IMR-90 (cell line): ENCODE measurements at regions not wholly inside any gene's neighbourhood (a gene's known extent, or its start where the extent isn't known, plus 50 kb on each side); places are given as distances from the start of the nearest gene placed in this dataset.

Experiments
- ATAC-seq: fragments of 200-7000 bp; cut with Tn5 transposase; 2 replicates; pipeline ENCODE4 v1.9.1; 2020; ENCODE audit warnings: low read depth, mild to moderate bottlenecking, moderate library complexity
- BruUV-seq: library from RNA; stranded (reverse); fragments of 400-500 nt; replicated peaks from 2 replicates; lab custom pipeline; 2021; lab: Mats Ljungman, UMichigan
- CTCF ChIA-PET: fragments of 300-600 bp; formaldehyde crosslinking; extraction: SDS; loops from one replicate; lab custom pipeline; 2021; ENCODE audit warnings: antibody characterized with exemption; lab: Yijun Ruan, JAX
- POLR2A ChIA-PET: fragments of 300-600 bp; sonication (Branson Sonifier 250); formaldehyde crosslinking; loops from one replicate; lab custom pipeline; 2022; ENCODE audit warnings: antibody characterized with exemption; ENCODE audit not compliant: unreplicated experiment; lab: Charles Lee
- DNase-seq: peaks from one replicate; pipeline ENCODE4 v3.0.0; 2013
- H2AFZ ChIP-seq: replicated peaks from 2 replicates; pipeline ENCODE3; 2013; ENCODE audit warnings: low read length, mild to moderate bottlenecking; ENCODE audit not compliant: poor library complexity
- H2AK5ac ChIP-seq: 2 replicates; pipeline ENCODE4 v1.6.1; 2013; ENCODE audit warnings: low read depth, low read length, inconsistent platforms
- H2AK9ac ChIP-seq: replicated peaks from 2 replicates; pipeline ENCODE3; 2013; ENCODE audit warnings: mild to moderate bottlenecking, low read depth, low read length, moderate library complexity; ENCODE audit not compliant: poor library complexity
- H2BK120ac ChIP-seq: 2 replicates; pipeline ENCODE4 v1.6.1; 2013; ENCODE audit warnings: low read depth, low read length, inconsistent platforms
- H2BK15ac ChIP-seq: 3 replicates; pipeline ENCODE4 v1.6.1; 2013; ENCODE audit warnings: low read depth, low read length, inconsistent platforms
- H2BK20ac ChIP-seq: 2 replicates; pipeline ENCODE4 v1.6.1; 2013; ENCODE audit warnings: low read depth, mild to moderate bottlenecking, inconsistent platforms, low read length, moderate library complexity
- H2BK5ac ChIP-seq: 2 replicates; pipeline ENCODE4 v1.6.1; 2013; ENCODE audit warnings: mild to moderate bottlenecking, low read depth, low read length, inconsistent platforms; ENCODE audit not compliant: poor library complexity, severe bottlenecking
- H3K14ac ChIP-seq: replicated peaks from 2 replicates; pipeline ENCODE4 v1.6.1; 2013; ENCODE audit warnings: low read depth, low read length, inconsistent platforms
- H3K18ac ChIP-seq: 2 replicates; pipeline ENCODE4 v1.6.1; 2013; ENCODE audit warnings: low read depth, low read length, control low read depth
- H3K23ac ChIP-seq: 2 replicates; pipeline ENCODE4 v1.6.1; 2013; ENCODE audit warnings: low read depth, low read length, inconsistent platforms
- H3K27ac ChIP-seq: 2 replicates; pipeline ENCODE4 v1.5.1; 2013; ENCODE audit warnings: mild to moderate bottlenecking, control low read depth, low read length; ENCODE audit not compliant: insufficient read depth
- H3K27me3 ChIP-seq: 2 replicates; pipeline ENCODE4 v1.6.1; 2013; ENCODE audit warnings: low read length; ENCODE audit not compliant: control insufficient read depth, insufficient read depth
- H3K36me3 ChIP-seq: 2 replicates; pipeline ENCODE4 v1.6.1; 2013; ENCODE audit warnings: low read length, mixed read lengths; ENCODE audit not compliant: control insufficient read depth, insufficient read depth
- H3K4ac ChIP-seq: 2 replicates; pipeline ENCODE4 v1.6.1; 2013; ENCODE audit warnings: low read depth, low read length, inconsistent platforms
- H3K4me1 ChIP-seq: 2 replicates; pipeline ENCODE4 v1.6.1; 2013; ENCODE audit warnings: low read length, mixed read lengths; ENCODE audit not compliant: control insufficient read depth, insufficient read depth
- H3K4me2 ChIP-seq: 2 replicates; pipeline ENCODE4 v1.6.1; 2013; ENCODE audit warnings: low read depth, mild to moderate bottlenecking, control low read depth, low read length, moderate library complexity
- H3K4me3 ChIP-seq: 2 replicates; pipeline ENCODE4 v1.5.1; 2013; ENCODE audit warnings: low read depth, mild to moderate bottlenecking, control low read depth, low read length, moderate library complexity; ENCODE audit not compliant: insufficient read depth
- H3K56ac ChIP-seq: 2 replicates; pipeline ENCODE4 v1.6.1; 2013; ENCODE audit warnings: low read length, inconsistent platforms; ENCODE audit not compliant: insufficient read depth; ENCODE audit errors: extremely low read depth
- H3K79me1 ChIP-seq, 2 experiments: 2 replicates each; pipeline ENCODE4 v1.6.1; 2013; ENCODE audit warnings: low read length in 2 of 2, inconsistent platforms in 1 of 2, low read depth in 1 of 2
- H3K9ac ChIP-seq: 2 replicates; pipeline ENCODE4 v1.6.1; 2013; ENCODE audit warnings: low read depth, low read length, control low read depth
- H3K9me1 ChIP-seq: 2 replicates; pipeline ENCODE4 v1.6.1; 2013; ENCODE audit warnings: low read length, inconsistent platforms; ENCODE audit not compliant: insufficient read depth
- H3K9me3 ChIP-seq: 2 replicates; pipeline ENCODE4 v1.6.1; 2013; ENCODE audit warnings: low read length; ENCODE audit not compliant: control insufficient read depth, insufficient read depth
- H4K20me1 ChIP-seq: 2 replicates; pipeline ENCODE4 v1.6.1; 2013; ENCODE audit warnings: low read length, inconsistent platforms; ENCODE audit not compliant: insufficient read depth
- H4K5ac ChIP-seq: 2 replicates; pipeline ENCODE4 v1.6.1; 2013; ENCODE audit warnings: mild to moderate bottlenecking, low read depth, low read length, control low read depth
- H4K8ac ChIP-seq, 2 experiments: 2 replicates each; pipeline ENCODE4 v1.6.1; 2013; ENCODE audit warnings: low read depth in 2 of 2, low read length in 2 of 2, control low read depth in 1 of 2, inconsistent platforms in 1 of 2
- H4K91ac ChIP-seq: 2 replicates; pipeline ENCODE4 v1.6.1; 2013; ENCODE audit warnings: low read depth, low read length, inconsistent platforms; ENCODE audit not compliant: insufficient read depth
- BHLHE40 ChIP-seq: fragments of 150-350 bp; IDR thresholded peaks from 2 replicates; pipeline ENCODE4 v1.6.1; 2016; ENCODE audit warnings: mild to moderate bottlenecking, low read depth, low read length
- MAFK ChIP-seq: IDR thresholded peaks from 2 replicates; pipeline ENCODE4 v1.6.1; 2012; ENCODE audit warnings: low read depth, low read length, improper control_type of control experiment
- MXI1 ChIP-seq: IDR thresholded peaks from 2 replicates; pipeline ENCODE4 v1.6.1; 2012; ENCODE audit warnings: low read depth, mild to moderate bottlenecking, low read length, moderate library complexity, borderline replicate concordance
- NFE2L2 ChIP-seq: fragments of 150-350 bp; IDR thresholded peaks from 2 replicates; pipeline ENCODE4 v1.6.1; 2016; ENCODE audit warnings: low read depth, mild to moderate bottlenecking, low read length
- RCOR1 ChIP-seq: IDR thresholded peaks from 2 replicates; pipeline ENCODE4 v1.6.1; 2012; ENCODE audit warnings: mild to moderate bottlenecking, low read length, improper control_type of control experiment; ENCODE audit not compliant: insufficient replicate concordance
- SMC3 ChIP-seq: fragments of 150-350 bp; IDR thresholded peaks from 2 replicates; pipeline ENCODE4 v1.6.1; 2016; ENCODE audit warnings: low read depth, mild to moderate bottlenecking, antibody characterized with exemption, low read length, moderate library complexity
- WGBS, 2 experiments: methylation state at CpG; one replicate each; pipeline versions ENCODE4 v1.1.5 to v1.1.7; 2013; ENCODE audit warnings: missing lambda C conversion rate in 2 of 2; ENCODE audit not compliant: insufficient read length in 1 of 2; ENCODE audit errors: extremely low coverage in 2 of 2; 5-methylcytosine and 5-hydroxymethylcytosine counted together
- dilution Hi-C: fragments of 300-500 bp; cut with HindIII; formaldehyde crosslinking; loops from one replicate; pipeline ENCODE4 v1.14.3; 2018; ENCODE audit warnings: low sequenced_read_pairs; ENCODE audit not compliant: unreplicated experiment
- in situ Hi-C: fragments of 300-500 bp; cut with MboI; formaldehyde crosslinking; loops from 3 replicates; pipeline ENCODE4 v1.14.3; 2019; ENCODE audit warnings: low sequenced_read_pairs, inconsistent platforms, mixed read lengths
- intact Hi-C: fragments of 100-400 bp; cut with micrococcal nuclease; formaldehyde crosslinking; loops from 2 replicates; pipeline ENCODE4 v1.10.0; 2022
- TF ChIP-seq, protein P1 (sequence below): conservative IDR thresholded peaks from 2 replicates; pipeline ENCODE4 v1.5.1; 2012; ENCODE audit warnings: mild to moderate bottlenecking, low read depth, low read length, improper control_type of control experiment
- TF ChIP-seq, protein P2 (sequence below): fragments of 150-350 bp; IDR thresholded peaks from 2 replicates; pipeline ENCODE4 v1.6.1; 2017; ENCODE audit warnings: mild to moderate bottlenecking, antibody characterized with exemption, low read length, low read depth

DNA sequence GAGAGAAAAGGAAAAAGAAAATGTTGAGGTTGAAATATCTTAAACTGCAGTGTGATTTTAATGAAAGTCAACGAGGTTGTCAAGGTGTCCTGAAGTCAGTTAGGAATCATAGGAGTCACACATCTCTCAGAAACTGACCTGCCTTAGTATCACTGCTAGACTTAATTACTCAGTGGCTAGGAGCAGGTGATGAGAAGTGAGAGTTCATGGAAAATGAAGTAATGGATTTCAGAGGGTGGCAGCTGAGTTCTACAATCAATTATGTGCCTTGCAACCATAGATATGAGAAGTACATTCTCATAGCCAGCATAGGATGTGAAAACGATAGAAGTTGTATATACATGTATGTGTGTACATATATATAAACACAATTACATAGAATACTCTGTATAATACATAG, 1269.7 kb downstream of the FSTL5 start:
- dilution Hi-C loops: no loop called here
- H2BK15ac ChIP-seq: no peak overlapping the region
- H3K79me1 ChIP-seq: no peaks in the 10 kb centered on the region
- no peaks in the 10 kb centered on the region for H3K4me1 ChIP-seq
- H3K14ac ChIP-seq: no peak overlapping the region
- H3K9ac ChIP-seq: no peak overlapping the region
- H3K18ac ChIP-seq: no peak overlapping the region
- no peaks in the 10 kb centered on the region for H3K27me3 ChIP-seq
- WGBS, 2 experiments: no CpG with 5 or more reads among the region's 2 CpGs
- no peaks in the 10 kb centered on the region for H3K36me3 ChIP-seq
- no peaks in the 10 kb centered on the region for H4K20me1 ChIP-seq
- no peak overlapping the region for H3K4me3 ChIP-seq
- H2BK5ac ChIP-seq: no peak overlapping the region
- BruUV-seq: no TSS peak
- H2BK120ac ChIP-seq: no peak overlapping the region
- DNase-seq (no peak), ATAC-seq (no peak)
- intact Hi-C loops: no loop called here
- no peak overlapping the region for H3K56ac ChIP-seq
- CTCF ChIA-PET: no interaction called here
- H2AK5ac ChIP-seq: no peak overlapping the region
- no peak overlapping the region for H3K27ac ChIP-seq
- no peak overlapping the region for H3K4me2 ChIP-seq
- no peak overlapping the region for H2AK9ac ChIP-seq
- H2AFZ ChIP-seq: no peak overlapping the region
- no peak overlapping the region for H4K8ac ChIP-seq
- H3K4ac ChIP-seq: no peak overlapping the region
- no peak overlapping the region for H3K23ac ChIP-seq
- 0 out of 2 replicates have a peak, but pooled peaks cover 1% of the 10 kb centered on the region for H3K9me3 ChIP-seq
- no peak overlapping the region for H4K5ac ChIP-seq
- in situ Hi-C loops: no loop called here
- H4K91ac ChIP-seq: no peak overlapping the region
- H3K9me1 ChIP-seq: no peaks in the 10 kb centered on the region
- TF ChIP-seq, protein P1, sequence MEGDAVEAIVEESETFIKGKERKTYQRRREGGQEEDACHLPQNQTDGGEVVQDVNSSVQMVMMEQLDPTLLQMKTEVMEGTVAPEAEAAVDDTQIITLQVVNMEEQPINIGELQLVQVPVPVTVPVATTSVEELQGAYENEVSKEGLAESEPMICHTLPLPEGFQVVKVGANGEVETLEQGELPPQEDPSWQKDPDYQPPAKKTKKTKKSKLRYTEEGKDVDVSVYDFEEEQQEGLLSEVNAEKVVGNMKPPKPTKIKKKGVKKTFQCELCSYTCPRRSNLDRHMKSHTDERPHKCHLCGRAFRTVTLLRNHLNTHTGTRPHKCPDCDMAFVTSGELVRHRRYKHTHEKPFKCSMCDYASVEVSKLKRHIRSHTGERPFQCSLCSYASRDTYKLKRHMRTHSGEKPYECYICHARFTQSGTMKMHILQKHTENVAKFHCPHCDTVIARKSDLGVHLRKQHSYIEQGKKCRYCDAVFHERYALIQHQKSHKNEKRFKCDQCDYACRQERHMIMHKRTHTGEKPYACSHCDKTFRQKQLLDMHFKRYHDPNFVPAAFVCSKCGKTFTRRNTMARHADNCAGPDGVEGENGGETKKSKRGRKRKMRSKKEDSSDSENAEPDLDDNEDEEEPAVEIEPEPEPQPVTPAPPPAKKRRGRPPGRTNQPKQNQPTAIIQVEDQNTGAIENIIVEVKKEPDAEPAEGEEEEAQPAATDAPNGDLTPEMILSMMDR: no peak
- TF ChIP-seq, protein P2, sequence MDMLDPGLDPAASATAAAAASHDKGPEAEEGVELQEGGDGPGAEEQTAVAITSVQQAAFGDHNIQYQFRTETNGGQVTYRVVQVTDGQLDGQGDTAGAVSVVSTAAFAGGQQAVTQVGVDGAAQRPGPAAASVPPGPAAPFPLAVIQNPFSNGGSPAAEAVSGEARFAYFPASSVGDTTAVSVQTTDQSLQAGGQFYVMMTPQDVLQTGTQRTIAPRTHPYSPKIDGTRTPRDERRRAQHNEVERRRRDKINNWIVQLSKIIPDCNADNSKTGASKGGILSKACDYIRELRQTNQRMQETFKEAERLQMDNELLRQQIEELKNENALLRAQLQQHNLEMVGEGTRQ: no peak
- no peak for TF ChIP-seq MAFK
- no peak for TF ChIP-seq RCOR1
- no peak for TF ChIP-seq MXI1
- no peak for TF ChIP-seq SMC3
- no peak for TF ChIP-seq BHLHE40
- TF ChIP-seq NFE2L2: no peak
- POLR2A ChIA-PET: no interaction called here
- H2BK20ac ChIP-seq: no peak overlapping the region
